CD4-positive, alpha-beta T cell treated with Interleukin-15 for 4 hours (primary cell): ENCODE measurements at regions not wholly inside any gene's neighbourhood (a gene's known extent, or its start where the extent isn't known, plus 50 kb on each side); places are given as distances from the start of the nearest gene placed in this dataset.

Experiments used
- DNase-seq: peaks from one replicate; pipeline ENCODE4 v3.0.0-alpha.2; 2020; ENCODE audit warnings: low spot score

DNA sequence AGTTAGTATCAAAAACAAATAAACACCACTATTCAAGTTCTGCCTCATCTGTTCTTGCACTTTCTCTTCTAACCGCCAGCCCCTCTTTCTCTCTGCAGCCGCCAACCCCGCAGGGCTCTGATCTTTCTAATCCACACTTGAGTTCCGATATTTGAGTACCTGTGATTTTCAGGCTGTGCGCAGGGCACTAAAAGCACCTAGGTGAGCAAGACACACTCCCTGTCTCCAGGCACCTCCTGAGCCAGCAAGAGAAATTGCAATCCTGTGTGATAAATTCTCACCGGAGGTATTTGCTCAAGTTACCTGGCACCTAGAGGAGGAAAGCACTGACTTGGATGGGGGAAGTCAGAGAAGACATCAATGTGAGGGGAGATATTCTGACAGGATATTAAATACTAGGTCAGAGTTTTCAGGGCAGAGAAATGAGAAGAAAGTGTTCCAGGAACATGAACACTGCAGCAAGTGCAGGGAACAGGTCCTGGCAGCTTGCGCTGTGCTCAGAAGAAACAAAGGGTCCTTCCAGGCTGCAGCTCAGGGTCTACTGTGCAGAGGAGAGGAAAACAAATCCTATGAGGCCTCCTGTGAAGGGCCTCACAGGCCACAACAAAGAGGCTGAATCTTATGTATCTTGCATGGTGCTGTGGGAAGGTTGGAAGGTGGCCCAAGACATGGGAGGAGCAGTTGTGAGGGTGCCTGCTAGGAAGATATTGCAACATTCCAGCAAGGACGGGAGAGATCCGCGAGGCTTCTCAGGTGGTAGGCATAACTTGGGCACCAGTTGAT, 568.7 kb upstream of the MGMT start:
- DNase-seq, result no peak

DNA sequence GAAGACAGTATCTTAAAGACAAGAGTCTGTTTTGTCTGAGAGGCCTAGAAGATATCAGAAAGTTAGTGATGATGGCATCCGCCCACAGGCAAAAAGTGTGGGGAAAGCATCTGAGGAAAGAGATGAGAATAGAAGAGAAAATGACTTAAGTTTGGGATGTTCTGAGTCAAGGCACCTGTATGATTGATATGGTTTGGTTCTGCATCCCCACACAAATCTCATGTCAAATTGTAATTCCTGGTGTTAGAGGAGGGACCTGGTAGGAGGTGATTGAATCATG, 568.2 kb upstream of the MGMT start:
- DNase-seq, result no peak

DNA sequence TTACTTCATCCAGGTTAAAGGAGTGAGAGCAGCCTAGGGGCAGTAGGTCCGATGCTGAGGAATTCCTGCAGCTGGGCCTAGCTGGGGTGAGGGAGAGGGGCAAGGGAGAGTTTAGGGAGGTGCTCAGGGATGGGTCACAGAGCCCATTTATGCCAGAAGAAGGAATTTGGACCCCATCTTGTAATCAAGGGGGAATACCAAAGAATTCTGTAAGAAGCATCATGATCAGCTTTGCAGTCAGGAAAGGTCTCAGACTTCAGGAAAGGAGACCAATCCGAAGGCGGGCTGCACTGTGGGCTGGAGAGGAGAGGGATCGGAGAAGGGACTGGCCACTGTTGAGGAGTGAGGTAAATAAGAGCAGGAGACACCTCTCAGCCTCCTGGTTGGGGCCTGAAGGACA, 566.6 kb upstream of the MGMT start:
- DNase-seq, result no peak

DNA sequence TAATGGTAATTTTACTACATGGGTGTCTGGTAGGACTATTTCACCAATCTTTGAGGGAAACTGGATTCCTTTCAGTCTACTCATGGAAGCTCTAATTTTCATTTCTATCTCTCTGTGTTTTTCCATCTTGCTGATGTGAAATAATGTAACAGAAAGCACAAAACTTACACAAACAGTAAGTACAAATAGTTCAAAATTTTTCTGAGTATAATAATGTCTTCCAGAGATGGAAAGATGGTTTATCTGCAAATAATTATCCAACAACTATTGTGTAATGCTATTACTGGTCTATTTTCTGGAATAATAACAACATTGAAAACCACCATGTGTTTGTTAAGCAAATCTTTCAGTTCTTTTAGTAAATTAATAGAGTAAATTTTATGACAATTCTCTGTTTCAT, 565.8 kb upstream of the MGMT start:
- no peak for DNase-seq

DNA sequence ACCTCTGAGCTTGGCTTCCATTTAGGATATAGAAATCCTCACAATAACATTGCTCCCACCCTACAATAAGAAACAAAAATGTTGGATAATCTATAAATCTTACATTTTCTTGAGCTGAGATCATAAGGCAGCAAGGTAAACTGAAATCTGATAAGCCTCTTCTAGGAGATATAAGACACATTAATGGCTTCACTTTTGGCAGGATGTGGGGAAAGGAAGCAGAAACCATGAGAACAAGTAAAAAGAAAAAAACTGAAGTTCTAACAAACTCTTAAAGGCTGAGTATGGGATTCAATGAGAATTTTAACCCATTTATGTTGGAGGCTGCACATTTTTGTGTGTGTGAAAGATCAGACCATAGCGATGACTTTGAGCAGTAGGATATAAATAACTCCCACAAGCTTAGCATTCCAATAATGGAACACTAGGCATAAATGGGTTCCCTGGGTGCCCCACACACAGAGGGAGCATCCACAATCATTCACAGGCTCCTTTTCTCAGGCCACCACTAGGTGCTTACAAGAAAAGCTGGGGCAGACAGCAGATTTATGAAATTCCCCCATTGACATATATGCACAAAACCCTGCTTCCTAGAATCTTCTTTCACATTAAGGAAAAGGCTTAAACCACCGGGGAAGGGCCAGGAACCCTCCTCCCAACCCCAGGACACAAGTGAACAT, 564.9 kb upstream of the MGMT start:
- no peak for DNase-seq

DNA sequence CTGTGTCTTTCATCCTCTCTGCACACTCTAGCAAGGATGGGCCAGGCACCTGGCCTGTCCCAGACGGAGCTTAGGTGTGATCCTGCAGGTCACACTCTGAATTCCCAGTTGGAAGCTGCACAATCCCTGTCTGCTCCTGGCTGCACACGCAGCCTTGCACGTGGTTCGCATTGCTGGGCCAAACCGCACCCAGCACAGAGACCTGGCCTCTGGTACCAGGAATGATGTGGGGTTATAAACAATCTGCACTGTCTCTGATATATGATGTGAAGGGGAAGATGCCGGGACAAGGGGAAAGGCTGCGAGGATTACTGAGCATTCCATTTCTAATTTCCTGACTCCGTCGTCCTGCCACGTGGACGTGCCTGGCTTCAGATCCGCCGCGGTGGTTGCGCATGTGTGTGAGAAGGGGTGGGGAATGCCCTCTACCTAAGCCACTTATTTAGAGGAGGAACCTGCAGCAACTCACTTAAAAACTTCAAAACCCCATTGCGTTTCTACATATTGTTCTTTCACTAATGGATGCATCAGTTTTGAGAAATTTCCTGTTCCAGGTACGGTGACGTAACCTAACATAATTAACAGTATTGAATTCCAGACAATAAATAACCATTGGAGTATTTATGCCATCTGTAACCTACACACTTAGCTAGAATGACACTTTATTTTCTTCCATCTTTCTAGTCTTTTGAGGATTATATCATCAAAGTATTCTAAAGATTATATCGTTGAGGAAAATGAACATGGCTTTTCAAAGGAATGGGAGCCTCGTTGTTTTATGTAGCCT, 559.7 kb upstream of the MGMT start:
- no peak for DNase-seq

DNA sequence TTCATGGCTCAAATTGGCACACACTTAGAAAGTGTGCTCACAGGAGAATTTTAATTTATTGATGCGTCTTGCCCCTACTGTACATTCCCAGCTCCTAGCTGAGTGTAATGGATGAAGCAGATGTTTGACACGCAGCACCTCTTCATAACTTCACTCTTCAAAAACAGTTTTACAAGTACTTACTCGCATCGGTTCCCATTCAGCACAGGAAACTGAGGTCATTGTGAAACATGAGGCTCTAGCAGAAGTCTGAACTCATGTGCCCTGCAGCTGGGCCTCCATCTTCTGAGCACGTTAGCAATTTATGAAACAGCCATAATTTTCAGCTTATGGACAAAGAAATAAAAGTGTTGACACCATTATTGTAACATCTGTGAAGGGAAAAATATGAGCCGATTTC, 558.9 kb upstream of the MGMT start:
- no peak for DNase-seq

DNA sequence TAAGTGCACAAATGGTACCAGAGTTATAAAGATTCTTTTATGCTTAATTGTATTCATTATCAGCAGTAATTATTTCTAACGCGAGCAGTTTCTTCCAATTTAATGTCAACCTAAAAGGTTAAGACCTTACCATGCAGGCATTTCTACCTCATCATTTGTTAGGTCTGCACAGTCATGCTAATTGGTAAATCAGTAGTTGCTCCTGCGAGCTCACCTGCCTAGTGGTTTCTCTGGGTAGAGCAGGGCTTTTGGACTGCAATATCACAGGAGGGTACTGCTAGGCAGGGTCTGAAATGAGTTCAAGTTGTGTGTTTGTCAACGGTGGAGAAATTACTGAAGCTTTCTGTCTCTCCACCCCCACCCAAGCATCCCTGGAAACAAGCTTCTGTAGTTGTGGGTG, 558.5 kb upstream of the MGMT start:
- DNase-seq, result no peak

DNA sequence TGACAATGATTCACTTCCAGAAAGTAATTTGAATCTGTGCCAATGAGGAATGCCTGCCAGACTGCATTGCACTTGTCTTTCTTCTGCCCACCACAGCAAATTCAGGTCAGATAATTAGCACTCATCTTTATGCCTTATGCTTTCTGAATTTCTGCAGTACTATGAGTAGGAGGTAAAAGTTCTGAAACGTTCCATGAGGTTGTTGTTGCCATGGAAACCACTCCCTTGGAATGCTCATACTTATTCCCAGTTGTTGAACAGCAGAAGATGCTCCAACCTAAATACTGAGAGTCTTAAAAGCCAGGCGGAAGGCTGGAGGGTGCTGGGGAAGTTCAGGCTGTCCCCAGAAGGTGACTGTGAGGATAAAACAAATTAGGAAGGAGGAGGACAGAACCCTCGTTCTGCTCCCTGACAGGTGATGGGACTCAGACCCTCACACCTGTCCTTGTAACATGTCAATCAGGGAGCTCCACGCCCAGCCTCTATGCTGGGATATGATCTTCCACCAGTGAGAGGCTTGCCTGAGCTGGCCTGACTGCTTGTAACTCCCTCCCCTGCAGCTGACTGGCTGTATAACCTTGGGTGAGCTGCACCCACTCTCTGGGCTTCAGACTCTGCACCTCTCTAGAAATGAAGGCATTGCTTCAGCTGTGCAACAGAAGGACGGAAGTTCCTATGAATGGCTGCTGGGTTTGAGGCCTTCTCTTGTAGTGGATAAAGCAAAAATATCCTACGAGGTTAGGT, 554.3 kb upstream of the MGMT start:
- DNase-seq, result no peak

DNA sequence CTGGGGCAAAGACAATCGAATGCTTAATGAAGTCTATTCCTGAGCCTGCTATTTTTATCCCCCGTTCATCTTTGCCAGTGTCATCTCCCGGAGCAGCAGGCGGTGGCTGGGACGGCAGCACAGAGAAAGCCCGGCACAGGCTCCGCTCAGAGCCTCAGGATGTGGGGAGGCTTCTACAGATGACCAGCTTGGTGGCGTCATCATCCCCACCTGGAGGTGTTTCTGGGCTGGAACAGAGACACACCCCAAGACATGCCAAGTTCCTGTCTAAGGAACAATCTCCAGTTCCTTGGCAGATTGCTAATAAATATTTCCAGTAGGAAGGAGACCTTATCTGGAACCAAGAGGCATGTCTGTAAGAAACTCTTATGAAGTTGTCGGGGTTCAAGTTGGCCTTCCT, 552.4 kb upstream of the MGMT start:
- no peak for DNase-seq

DNA sequence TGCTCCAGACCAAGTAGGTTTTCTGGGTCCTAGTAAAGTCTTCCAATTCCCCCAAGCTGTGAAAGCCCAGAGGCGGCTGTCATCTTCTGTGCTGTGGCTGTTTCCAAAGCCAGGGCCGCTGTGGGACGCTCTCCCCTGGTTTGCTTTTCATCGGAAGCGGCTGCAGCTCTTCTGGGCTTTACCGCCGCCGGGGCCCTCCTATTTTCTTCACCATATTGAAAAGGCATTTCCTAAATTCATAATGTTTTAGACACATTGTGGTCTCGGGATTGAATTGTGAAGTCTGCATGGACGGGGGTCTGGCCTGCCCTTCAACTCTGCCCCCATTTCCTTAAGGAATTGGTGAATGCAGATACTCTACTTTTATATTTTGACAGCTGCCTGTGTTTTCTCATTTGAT, 551.4 kb upstream of the MGMT start:
- DNase-seq, result no peak

DNA sequence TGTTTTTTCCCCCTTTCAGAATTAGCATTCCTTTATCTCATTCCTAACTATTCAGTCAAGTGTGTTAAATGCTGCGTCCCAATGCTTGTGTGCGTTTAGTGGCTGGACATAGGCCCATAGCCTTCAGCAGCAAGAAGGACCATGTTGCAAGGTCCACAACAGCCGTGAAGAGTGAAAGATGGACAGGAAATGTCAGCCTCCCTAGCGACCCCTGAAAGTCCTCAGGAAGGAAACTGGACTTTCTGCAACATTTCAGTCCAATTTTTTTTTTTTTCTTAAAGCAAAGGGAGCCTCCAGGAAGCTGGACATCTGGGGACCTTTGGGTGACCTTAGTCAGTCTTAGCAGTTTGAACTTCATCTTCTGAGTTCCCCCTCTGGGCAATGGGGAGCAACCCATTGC, 550.7 kb upstream of the MGMT start:
- DNase-seq, result no peak

DNA sequence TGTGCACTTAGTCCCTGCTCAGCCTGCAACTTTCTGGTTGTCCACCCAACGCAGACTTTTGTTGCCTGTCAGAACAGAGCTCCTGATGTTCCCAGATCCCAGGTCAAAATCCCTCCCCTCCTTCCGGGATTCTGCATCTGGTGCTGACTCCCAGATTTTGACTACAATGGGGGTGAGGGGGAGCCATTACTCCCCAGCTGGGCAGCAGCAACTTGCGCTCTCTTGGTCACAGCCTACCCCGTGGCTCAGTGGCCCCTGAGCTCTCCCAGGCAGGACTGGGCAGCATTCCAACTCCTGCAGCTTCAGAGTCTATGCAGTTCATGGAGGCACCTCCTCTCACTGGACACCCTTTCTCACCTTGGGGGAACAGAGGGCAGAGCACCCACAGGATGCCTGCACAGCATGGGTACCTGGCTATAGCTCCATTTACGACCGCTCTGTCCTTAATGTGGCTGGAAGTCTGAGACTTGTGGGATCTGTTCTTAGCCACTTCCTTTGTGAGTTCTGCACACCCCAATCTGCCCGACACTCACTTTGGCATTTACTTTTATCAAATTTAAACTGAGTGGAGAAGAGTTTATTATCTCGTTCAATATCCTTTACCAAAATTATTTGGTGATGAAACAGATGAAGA, 545.5 kb upstream of the MGMT start:
- DNase-seq, result no peak

DNA sequence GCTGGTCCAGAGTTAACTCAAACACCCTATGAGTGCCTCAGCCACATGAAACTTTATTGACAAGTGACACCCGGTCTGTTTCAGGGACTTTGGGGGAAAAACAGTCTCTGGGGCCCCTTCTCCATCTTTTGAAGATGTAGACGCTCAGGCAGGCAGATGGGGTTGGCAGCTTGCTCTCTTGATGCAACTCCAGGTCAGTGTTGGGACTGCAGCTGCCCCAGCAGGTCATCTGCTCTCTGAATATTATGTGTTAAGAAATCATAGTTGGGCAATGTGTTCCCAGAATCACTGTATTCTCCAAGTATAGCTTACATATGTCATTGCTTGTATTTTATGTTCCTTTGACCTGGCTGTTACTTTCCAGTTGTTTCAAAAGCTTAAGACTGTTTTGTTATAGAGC, 544.9 kb upstream of the MGMT start:
- DNase-seq, result no peak

DNA sequence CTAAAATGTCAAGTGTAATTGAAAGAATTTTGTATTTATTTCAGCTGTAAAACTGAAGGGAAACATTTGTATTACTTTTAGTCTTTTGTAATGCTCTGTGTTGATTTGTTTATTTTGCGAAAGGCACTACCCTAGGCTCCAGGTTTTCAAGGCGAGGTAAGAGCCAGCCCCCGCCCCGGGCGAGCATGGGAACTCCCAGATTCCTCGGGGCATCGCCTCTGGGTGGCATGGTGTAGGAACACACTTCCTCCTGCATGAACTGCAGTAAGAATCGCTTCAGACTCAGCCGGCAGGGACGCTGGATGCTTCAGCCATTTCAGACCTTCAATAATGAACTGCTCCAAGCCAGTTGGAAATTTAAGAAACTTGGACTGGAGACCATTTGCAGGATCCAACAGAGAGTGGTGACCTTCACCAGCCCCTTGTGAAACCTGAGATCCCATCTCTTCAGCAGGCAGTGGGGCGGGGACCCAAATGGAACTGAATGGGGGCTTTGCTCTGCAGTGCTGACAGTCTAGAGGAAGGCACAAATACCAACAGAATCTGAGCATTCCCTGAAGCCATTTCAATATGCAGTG, 544.3 kb upstream of the MGMT start:
- DNase-seq, result no peak

DNA sequence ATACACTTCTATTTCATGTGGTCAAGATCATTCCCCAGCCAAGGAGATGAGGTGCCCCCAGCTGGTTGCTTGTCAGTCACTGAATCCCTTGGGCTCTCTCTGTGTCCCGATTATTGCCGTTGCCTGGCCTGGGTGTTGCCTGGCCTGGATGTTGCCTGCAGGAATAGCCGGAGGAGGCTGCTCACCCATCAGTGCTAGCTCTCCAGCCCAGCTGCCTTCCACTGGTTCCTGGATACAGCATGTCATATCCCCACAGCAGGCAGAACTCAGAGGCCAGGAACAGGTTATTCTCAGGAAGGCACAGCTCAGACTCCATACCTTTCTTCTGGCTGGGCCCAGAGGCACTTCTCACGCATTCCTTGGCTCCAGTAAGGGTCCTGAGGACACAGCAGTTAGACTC, 542.1 kb upstream of the MGMT start:
- no peak for DNase-seq

DNA sequence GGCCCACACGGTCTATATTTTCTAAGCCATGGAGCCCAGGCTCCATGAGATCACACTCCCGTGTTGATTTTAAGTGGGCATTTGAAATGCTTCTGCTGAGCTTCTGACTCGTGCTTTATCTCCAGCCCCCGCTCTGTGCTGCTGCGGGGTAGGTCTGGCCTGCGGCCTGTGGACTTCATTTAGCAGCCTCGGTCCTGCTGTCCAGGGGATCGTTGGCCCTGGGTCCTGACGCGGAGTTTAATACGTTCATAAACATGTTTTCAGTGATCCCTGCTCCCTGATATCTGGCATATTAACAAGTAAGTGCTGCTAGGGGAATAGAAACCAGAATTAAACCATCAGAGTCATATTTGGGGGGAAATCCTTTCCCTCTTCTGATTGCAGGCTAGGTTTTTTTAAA, 540.3 kb upstream of the MGMT start:
- no peak for DNase-seq

DNA sequence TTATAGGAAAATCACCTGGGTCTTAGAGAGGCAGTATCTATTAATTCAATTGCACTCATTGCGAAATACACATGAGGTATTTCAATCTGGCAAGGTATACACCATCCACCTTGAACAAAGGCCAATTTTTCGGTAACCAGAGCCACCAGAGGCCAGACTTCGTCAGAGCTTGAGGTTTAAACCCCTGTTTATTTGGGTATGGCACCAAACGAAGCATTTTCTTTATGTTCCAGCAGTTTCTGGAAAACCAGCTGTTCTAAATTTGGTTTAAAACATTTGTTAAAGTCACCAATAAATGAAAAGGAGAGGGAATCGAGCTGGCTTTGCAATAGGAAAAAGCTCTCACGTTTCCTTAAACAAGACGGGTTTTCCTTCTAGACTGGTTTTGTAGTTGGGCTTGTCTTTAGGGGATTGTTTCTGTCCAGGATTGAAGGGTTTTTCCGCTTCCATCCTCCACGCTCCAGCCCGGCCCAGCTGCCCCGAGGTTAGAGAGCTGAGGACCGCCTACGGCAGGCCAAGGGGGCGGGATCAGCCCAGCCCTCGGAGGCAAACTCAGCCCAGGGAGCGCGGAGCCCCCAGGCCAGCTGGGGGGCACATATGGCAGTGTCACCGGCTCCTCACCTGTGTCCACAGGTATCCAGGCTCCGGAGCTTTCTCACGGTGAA, 539.4 kb upstream of the MGMT start:
- no peak for DNase-seq

DNA sequence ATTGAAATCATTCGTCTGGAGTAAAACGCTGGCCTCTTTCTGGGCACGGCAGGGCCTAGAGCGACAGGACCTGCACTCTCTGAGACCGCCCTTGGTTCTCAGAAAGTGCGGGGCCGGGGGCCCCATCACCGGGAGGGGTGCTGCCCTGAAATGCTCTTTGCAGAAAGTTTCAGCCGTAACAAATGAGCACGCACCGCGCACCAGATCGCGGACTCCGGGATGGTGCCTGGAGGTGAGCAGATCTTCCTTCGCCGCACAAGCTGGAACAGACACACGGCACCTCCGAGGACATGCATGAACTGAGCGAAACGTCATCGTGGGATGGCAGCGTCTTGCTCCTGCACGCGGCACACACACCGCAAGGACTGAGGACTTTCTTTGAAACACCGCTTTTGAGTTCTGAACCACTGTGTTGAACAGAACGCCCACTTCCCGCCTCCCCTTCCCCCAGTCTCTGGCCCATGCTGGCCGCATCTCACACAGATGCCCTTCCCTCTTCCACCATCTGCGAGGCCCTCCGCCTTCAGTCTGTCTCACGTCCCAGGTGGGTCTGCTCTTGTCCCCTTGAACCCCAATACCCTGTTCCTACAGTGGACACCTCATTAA, 538.7 kb upstream of the MGMT start:
- no peak for DNase-seq

DNA sequence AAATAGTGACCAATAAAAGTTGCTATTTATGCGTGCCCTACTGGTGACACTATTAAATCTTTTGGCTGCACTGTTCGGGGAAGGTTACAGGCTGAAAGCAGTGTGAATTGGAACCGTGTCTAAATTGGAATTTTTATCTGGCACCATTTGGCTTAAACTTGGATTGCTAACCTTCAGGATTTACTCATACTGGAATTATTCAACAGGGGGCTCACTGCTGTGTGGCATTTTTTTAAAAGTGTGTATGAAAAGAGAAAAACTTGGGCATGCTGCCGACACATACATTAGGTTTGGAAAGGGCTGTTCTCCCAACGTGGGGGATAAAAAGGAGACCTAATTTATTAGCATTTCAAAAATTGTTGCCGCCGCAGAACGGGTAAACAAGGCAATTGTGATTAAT, 537.9 kb upstream of the MGMT start:
- no peak for DNase-seq

DNA sequence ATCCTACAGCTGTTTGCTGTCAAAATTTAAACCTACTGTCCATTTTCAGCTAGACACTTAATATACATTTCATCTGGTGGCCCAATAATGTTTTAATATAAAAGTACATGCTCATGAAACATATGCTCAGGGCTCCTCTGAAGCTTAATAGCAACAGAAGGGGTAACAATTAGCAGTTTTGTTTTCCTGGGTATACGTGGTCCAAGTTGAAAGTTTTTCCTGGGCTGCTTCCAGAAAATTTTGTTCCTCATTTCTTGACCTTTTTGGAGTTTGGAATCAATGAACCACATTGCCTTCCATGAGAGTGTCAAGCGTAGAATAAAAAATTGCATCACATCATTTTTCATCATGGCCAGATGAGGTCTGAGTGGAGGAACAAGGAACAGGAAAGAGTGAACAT, 537.3 kb upstream of the MGMT start:
- no peak for DNase-seq
